GOT3 (cell line): ENCODE measurements at regions not wholly inside any gene's neighbourhood (a gene's known extent, or its start where the extent isn't known, plus 50 kb on each side); places are given as distances from the start of the nearest gene placed in this dataset.
"Not testable (repeated sequence)": the region's sequence is repeated elsewhere in the genome, so short reads cannot be mapped to it uniquely, and the experiment has no call there.

Experiments used
- DNase-seq: peaks from one replicate; lab custom pipeline; 2025; ENCODE audit warnings: mixed read lengths; lab: John Stamatoyannopoulos, UW

GRCh38 chr2:136715146-136715545 lies 50.2 kb upstream of the THSD7B start:
- no peak for DNase-seq

- no peak for DNase-seq
Measured at GRCh38 chr2:136714452-136714951, 50.8 kb upstream of the THSD7B start.

- no peak for DNase-seq
Measured at GRCh38 chr2:136713739-136714138, 51.6 kb upstream of the THSD7B start.

- no peak for DNase-seq
Measured at GRCh38 chr2:136705336-136705735, 60.0 kb upstream of the THSD7B start.

GRCh38 chr2:136703214-136703613 lies 62.1 kb upstream of the THSD7B start:
- no peak for DNase-seq

GRCh38 chr2:136696438-136696837 lies 68.9 kb upstream of the THSD7B start:
- no peak for DNase-seq

GRCh38 chr2:136693966-136694365 lies 71.4 kb upstream of the THSD7B start:
- no peak for DNase-seq

- not testable (repeated sequence) for DNase-seq
Measured at GRCh38 chr2:136680079-136680478, 85.3 kb upstream of the THSD7B start.

GRCh38 chr2:136665736-136666135 lies 99.6 kb upstream of the THSD7B start:
- DNase-seq, result no peak

GRCh38 chr2:136664713-136665405 lies 100.5 kb upstream of the THSD7B start:
- DNase-seq, result no peak

- no peak for DNase-seq
Measured at GRCh38 chr2:136658201-136658600, 107.1 kb upstream of the THSD7B start.

- DNase-seq, result no peak
Measured at GRCh38 chr2:136653861-136654260, 111.5 kb upstream of the THSD7B start.

GRCh38 chr2:136651456-136652010 lies 113.8 kb upstream of the THSD7B start:
- DNase-seq, result no peak

- no peak for DNase-seq
Measured at GRCh38 chr2:136647039-136647438, 118.3 kb upstream of the THSD7B start.

- DNase-seq, result no peak
Measured at GRCh38 chr2:136645236-136645828, 120.0 kb upstream of the THSD7B start.

GRCh38 chr2:136639651-136640050 lies 125.7 kb upstream of the THSD7B start:
- no peak for DNase-seq

GRCh38 chr2:136638193-136638592 lies 127.2 kb upstream of the THSD7B start:
- no peak for DNase-seq

- no peak for DNase-seq
Measured at GRCh38 chr2:136637402-136637801, 127.9 kb upstream of the THSD7B start.

GRCh38 chr2:136628490-136628889 lies 136.9 kb upstream of the THSD7B start:
- no peak for DNase-seq

- DNase-seq, result no peak
Measured at GRCh38 chr2:136613096-136613495, 152.2 kb upstream of the THSD7B start.

GRCh38 chr2:136612079-136612478 lies 153.3 kb upstream of the THSD7B start:
- DNase-seq, result no peak

- DNase-seq, result no peak
Measured at GRCh38 chr2:136611451-136611850, 153.9 kb upstream of the THSD7B start.

- no peak for DNase-seq
Measured at GRCh38 chr2:136582628-136583205, 182.6 kb upstream of the THSD7B start.
